WTC11 (cell line): ENCODE measurements at regions not wholly inside any gene's neighbourhood (a gene's known extent, or its start where the extent isn't known, plus 50 kb on each side); places are given as distances from the start of the nearest gene placed in this dataset.

Experiments used
- ATAC-seq: fragments of 200-7000 bp; cut with Tn5 transposase; 2 replicates; pipeline ENCODE4 v1.10.0; 2021; ENCODE audit warnings: mild to moderate bottlenecking, moderate library complexity
- CTCF ChIA-PET: fragments of 300-600 bp; sonication (Branson Sonifier 250); formaldehyde crosslinking; loops from one replicate; lab custom pipeline; 2021; ENCODE audit warnings: antibody characterized with exemption; lab: Charles Lee
- POLR2A ChIA-PET: fragments of 350-600 bp; sonication (Branson Sonifier 250); formaldehyde crosslinking; loops from one replicate; lab custom pipeline; 2021; ENCODE audit warnings: antibody characterized with exemption; lab: Charles Lee
- DNase-seq: peaks from one replicate; pipeline ENCODE4 v3.0.0; 2021; ENCODE audit warnings: low spot score
- H3K27ac Mint-ChIP-seq: 2 replicates; pipeline ENCODE4 v1.8.0; 2021; ENCODE audit warnings: mixed read lengths
- H3K27me3 Mint-ChIP-seq: 2 replicates; pipeline ENCODE4 v1.8.0; 2021; ENCODE audit warnings: low read depth, mild to moderate bottlenecking, moderate library complexity, mixed read lengths
- H3K36me3 Mint-ChIP-seq: 2 replicates; pipeline ENCODE4 v1.8.0; 2021; ENCODE audit warnings: mixed read lengths
- H3K4me1 Mint-ChIP-seq: 2 replicates; pipeline ENCODE4 v1.8.0; 2022; ENCODE audit warnings: mixed read lengths
- H3K4me3 Mint-ChIP-seq: 2 replicates; pipeline ENCODE4 v1.8.0; 2021; ENCODE audit warnings: mild to moderate bottlenecking, moderate library complexity, mixed read lengths
- H3K9me3 Mint-ChIP-seq: 2 replicates; pipeline ENCODE4 v1.8.0; 2021; ENCODE audit warnings: mixed read lengths
- ATF3 ChIP-seq: sonication (generic); formaldehyde crosslinking; conservative IDR thresholded peaks from 2 replicates; pipeline ENCODE4 v1.8.1; 2022; ENCODE audit warnings: mild to moderate bottlenecking, missing genetic modification reagents
- CDX4 ChIP-seq: fragments of 250-450 bp; sonication (Bioruptor Pico); IDR thresholded peaks from 2 replicates; pipeline ENCODE4 v1.9.0; 2021; ENCODE audit warnings: moderate library complexity, mild to moderate bottlenecking, inconsistent platforms, borderline replicate concordance
- CREB1 ChIP-seq: sonication (generic); formaldehyde crosslinking; IDR thresholded peaks from 2 replicates; pipeline ENCODE4 v1.8.0; 2023; ENCODE audit warnings: mild to moderate bottlenecking, missing genetic modification reagents
- ELF4 ChIP-seq: sonication (generic); formaldehyde crosslinking; IDR thresholded peaks from 2 replicates; pipeline ENCODE4 v1.8.1; 2022; ENCODE audit warnings: low read depth, mild to moderate bottlenecking, moderate library complexity, missing genetic modification reagents
- ETV6 ChIP-seq: sonication (generic); formaldehyde crosslinking; IDR thresholded peaks from 2 replicates; pipeline ENCODE4 v1.8.1; 2022; ENCODE audit warnings: mild to moderate bottlenecking, missing genetic modification reagents
- HMGA2 ChIP-seq: fragments of 250-450 bp; sonication (Bioruptor Pico); IDR thresholded peaks from 2 replicates; pipeline ENCODE4 v1.4.0; 2021; ENCODE audit warnings: mild to moderate bottlenecking, moderate library complexity
- JUN ChIP-seq: sonication (generic); formaldehyde crosslinking; IDR thresholded peaks from 2 replicates; pipeline ENCODE4 v1.8.0; 2023; ENCODE audit warnings: mild to moderate bottlenecking, missing genetic modification reagents
- KAT7 ChIP-seq: sonication (generic); formaldehyde crosslinking; IDR thresholded peaks from 2 replicates; pipeline ENCODE4 v1.8.1; 2023; ENCODE audit warnings: missing genetic modification reagents, mild to moderate bottlenecking, borderline replicate concordance
- MAX ChIP-seq: sonication (generic); formaldehyde crosslinking; IDR thresholded peaks from 2 replicates; pipeline ENCODE4 v1.8.0; 2022; ENCODE audit warnings: mild to moderate bottlenecking, missing genetic modification reagents
- NR3C1 ChIP-seq: sonication (generic); formaldehyde crosslinking; conservative IDR thresholded peaks from 2 replicates; pipeline ENCODE4 v1.8.1; 2023; ENCODE audit warnings: low read depth, mild to moderate bottlenecking, missing genetic modification reagents
- OVOL2 ChIP-seq: fragments of 250-450 bp; sonication (Bioruptor Pico); IDR thresholded peaks from 2 replicates; pipeline ENCODE4 v1.9.0; 2021; ENCODE audit warnings: mild to moderate bottlenecking, borderline replicate concordance
- PRDM15 ChIP-seq: sonication (generic); formaldehyde crosslinking; IDR thresholded peaks from 2 replicates; pipeline ENCODE4 v1.8.0; 2022; ENCODE audit warnings: missing genetic modification reagents
- PRRX2 ChIP-seq: fragments of 250-450 bp; sonication (Bioruptor Pico); IDR thresholded peaks from 2 replicates; pipeline ENCODE4 v1.8.0; 2021; ENCODE audit warnings: mild to moderate bottlenecking
- RORB ChIP-seq: fragments of 250-450 bp; sonication (Bioruptor Pico); IDR thresholded peaks from 2 replicates; pipeline ENCODE4 v1.9.0; 2021; ENCODE audit warnings: mild to moderate bottlenecking
- SMAD3 ChIP-seq: sonication (generic); formaldehyde crosslinking; IDR thresholded peaks from 2 replicates; pipeline ENCODE4 v1.8.0; 2022; ENCODE audit warnings: missing genetic modification reagents, mild to moderate bottlenecking, borderline replicate concordance
- USF2 ChIP-seq: sonication (generic); formaldehyde crosslinking; IDR thresholded peaks from 2 replicates; pipeline ENCODE4 v1.8.1; 2023; ENCODE audit warnings: mild to moderate bottlenecking, missing genetic modification reagents, moderate library complexity
- ZBTB21 ChIP-seq: sonication (generic); formaldehyde crosslinking; IDR thresholded peaks from 2 replicates; pipeline ENCODE4 v1.8.1; 2023; ENCODE audit warnings: mild to moderate bottlenecking, missing genetic modification reagents, borderline replicate concordance
- ZMAT4 ChIP-seq: fragments of 250-450 bp; sonication (Bioruptor Pico); IDR thresholded peaks from 2 replicates; pipeline ENCODE4 v1.9.0; 2021; ENCODE audit warnings: mild to moderate bottlenecking
- ZNF232 ChIP-seq: sonication (generic); formaldehyde crosslinking; IDR thresholded peaks from 2 replicates; pipeline ENCODE4 v1.8.0; 2022; ENCODE audit warnings: mild to moderate bottlenecking, missing genetic modification reagents
- ZNF396 ChIP-seq: fragments of 250-450 bp; sonication (Bioruptor Pico); IDR thresholded peaks from 2 replicates; pipeline ENCODE4 v1.8.0; 2021; ENCODE audit warnings: mild to moderate bottlenecking, moderate library complexity, borderline replicate concordance
- ZNF532 ChIP-seq: fragments of 250-450 bp; sonication (Bioruptor Pico); IDR thresholded peaks from 2 replicates; pipeline ENCODE4 v1.9.0; 2021; ENCODE audit warnings: mild to moderate bottlenecking, borderline replicate concordance
- ZNF671 ChIP-seq: fragments of 250-450 bp; sonication (Bioruptor Pico); IDR thresholded peaks from 2 replicates; pipeline ENCODE4 v1.8.0; 2021; ENCODE audit warnings: mild to moderate bottlenecking
- ZSCAN18 ChIP-seq: fragments of 250-450 bp; sonication (Bioruptor Pico); IDR thresholded peaks from 2 replicates; pipeline ENCODE4 v2.1.2; 2022; ENCODE audit warnings: mild to moderate bottlenecking, moderate library complexity

- H3K4me1 Mint-ChIP-seq = no peaks in the 10 kb centered on the region
- H3K27me3 Mint-ChIP-seq = no peaks in the 10 kb centered on the region
- TF ChIP-seq SMAD3 (CRISPR knock-in tag) (no peak), OVOL2 (CRISPR knock-in tag) (no peak), ZNF532 (no peak), KAT7 (CRISPR knock-in tag) (no peak)
- no peaks in the 10 kb centered on the region for H3K36me3 Mint-ChIP-seq
- no peak overlapping the region for H3K27ac Mint-ChIP-seq
- POLR2A ChIA-PET = no interaction called here
- DNase-seq (no peak), ATAC-seq (no peak)
- CTCF ChIA-PET = no interaction called here
- no peaks in the 10 kb centered on the region for H3K9me3 Mint-ChIP-seq
- H3K4me3 Mint-ChIP-seq = no peak overlapping the region
Measured at GRCh38 chr1:80417671-80418070, 1383.1 kb upstream of the ADGRL2 start.

GRCh38 chr1:80413969-80414368 lies 1386.8 kb upstream of the ADGRL2 start:
- no peaks in the 10 kb centered on the region for H3K36me3 Mint-ChIP-seq
- H3K27ac Mint-ChIP-seq = no peak overlapping the region
- ChIA-PET POLR2A (no interaction called here), CTCF (no interaction called here)
- ATAC-seq (no peak), DNase-seq (no peak)
- H3K4me3 Mint-ChIP-seq = no peak overlapping the region
- H3K9me3 Mint-ChIP-seq = no peaks in the 10 kb centered on the region
- H3K4me1 Mint-ChIP-seq = no peaks in the 10 kb centered on the region
- H3K27me3 Mint-ChIP-seq = no peaks in the 10 kb centered on the region; the same call in 1 of the 2 replicates
- TF ChIP-seq USF2 (no peak), ETV6 (CRISPR knock-in tag) (no peak), MAX (CRISPR knock-in tag) (no peak), ZNF671 (CRISPR knock-in tag) (no peak), ZSCAN18 (CRISPR knock-in tag) (no peak), ELF4 (CRISPR knock-in tag) (no peak), PRDM15 (CRISPR knock-in tag) (no peak), PRRX2 (CRISPR knock-in tag) (no peak)

GRCh38 chr1:80410233-80410632 lies 1390.5 kb upstream of the ADGRL2 start:
- H3K27me3 Mint-ChIP-seq = no peaks in the 10 kb centered on the region; the same call in 1 of the 2 replicates
- H3K36me3 Mint-ChIP-seq = peaks cover 2% of the 10 kb centered on the region
- H3K27ac Mint-ChIP-seq = no peak overlapping the region
- DNase-seq (no peak), ATAC-seq (no peak)
- ChIA-PET CTCF (no interaction called here), POLR2A (no interaction called here)
- no peaks in the 10 kb centered on the region for H3K4me1 Mint-ChIP-seq
- H3K4me3 Mint-ChIP-seq = no peak overlapping the region
- H3K9me3 Mint-ChIP-seq = no peaks in the 10 kb centered on the region
- TF ChIP-seq ATF3 (CRISPR knock-in tag) (no peak), CDX4 (CRISPR knock-in tag) (no peak), RORB (CRISPR knock-in tag) (no peak), ZNF396 (CRISPR knock-in tag) (no peak), HMGA2 (no peak), ZMAT4 (CRISPR knock-in tag) (no peak), ZNF232 (CRISPR knock-in tag) (no peak), CREB1 (no peak), JUN (CRISPR knock-in tag) (no peak), ZBTB21 (CRISPR knock-in tag) (no peak), NR3C1 (CRISPR knock-in tag) (no peak)
